GM12865 (cell line): ENCODE measurements at regions not wholly inside any gene's neighbourhood (a gene's known extent, or its start where the extent isn't known, plus 50 kb on each side); places are given as distances from the start of the nearest gene placed in this dataset.

ENCODE experiments used
- DNase-seq: peaks from one replicate; pipeline ENCODE4 v3.0.0; 2010; ENCODE audit warnings: low read depth
- H3K4me3 ChIP-seq: 2 replicates; pipeline ENCODE4 v1.5.1; 2011; ENCODE audit warnings: mild to moderate bottlenecking, low read depth, low read length, control low read depth
- TF ChIP-seq, protein P1 (sequence below): IDR thresholded peaks from 2 replicates; pipeline ENCODE4 v1.5.1; 2011; ENCODE audit warnings: low read length, control low read depth, low read depth, inconsistent platforms; ENCODE audit not compliant: insufficient read depth; ENCODE audit errors: missing control alignments

- H3K4me3 ChIP-seq, result no peak overlapping the region
- no peak for DNase-seq
- TF ChIP-seq, protein P1, sequence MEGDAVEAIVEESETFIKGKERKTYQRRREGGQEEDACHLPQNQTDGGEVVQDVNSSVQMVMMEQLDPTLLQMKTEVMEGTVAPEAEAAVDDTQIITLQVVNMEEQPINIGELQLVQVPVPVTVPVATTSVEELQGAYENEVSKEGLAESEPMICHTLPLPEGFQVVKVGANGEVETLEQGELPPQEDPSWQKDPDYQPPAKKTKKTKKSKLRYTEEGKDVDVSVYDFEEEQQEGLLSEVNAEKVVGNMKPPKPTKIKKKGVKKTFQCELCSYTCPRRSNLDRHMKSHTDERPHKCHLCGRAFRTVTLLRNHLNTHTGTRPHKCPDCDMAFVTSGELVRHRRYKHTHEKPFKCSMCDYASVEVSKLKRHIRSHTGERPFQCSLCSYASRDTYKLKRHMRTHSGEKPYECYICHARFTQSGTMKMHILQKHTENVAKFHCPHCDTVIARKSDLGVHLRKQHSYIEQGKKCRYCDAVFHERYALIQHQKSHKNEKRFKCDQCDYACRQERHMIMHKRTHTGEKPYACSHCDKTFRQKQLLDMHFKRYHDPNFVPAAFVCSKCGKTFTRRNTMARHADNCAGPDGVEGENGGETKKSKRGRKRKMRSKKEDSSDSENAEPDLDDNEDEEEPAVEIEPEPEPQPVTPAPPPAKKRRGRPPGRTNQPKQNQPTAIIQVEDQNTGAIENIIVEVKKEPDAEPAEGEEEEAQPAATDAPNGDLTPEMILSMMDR, result no peak
Observed at GRCh38 chr7:41183741-41184140, 519.1 kb downstream of the INHBA start.

DNA sequence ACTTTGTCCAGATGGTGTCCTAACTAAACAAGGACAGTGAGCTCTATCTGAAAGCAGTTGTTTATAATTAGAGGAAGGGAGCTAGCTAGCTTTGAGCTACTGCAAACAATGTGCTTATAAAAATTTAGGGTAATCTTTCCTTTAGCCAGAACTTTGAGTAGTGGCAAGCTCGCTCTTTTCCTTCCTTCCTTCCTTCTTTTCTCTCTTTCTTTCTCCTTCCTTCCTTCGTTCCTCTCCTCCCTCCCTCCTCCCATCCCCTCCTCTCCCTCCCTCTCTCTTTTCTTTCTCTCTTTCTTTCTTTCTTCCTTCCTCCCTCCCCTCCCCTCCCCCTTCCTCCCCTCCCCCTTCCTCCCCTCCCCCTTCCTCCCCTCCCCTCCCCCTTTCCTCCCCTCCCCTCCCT is 520.1 kb downstream of the INHBA start:
- DNase-seq, result no peak
- TF ChIP-seq, protein P1, result no peak
- H3K4me3 ChIP-seq, result no peak overlapping the region

DNA sequence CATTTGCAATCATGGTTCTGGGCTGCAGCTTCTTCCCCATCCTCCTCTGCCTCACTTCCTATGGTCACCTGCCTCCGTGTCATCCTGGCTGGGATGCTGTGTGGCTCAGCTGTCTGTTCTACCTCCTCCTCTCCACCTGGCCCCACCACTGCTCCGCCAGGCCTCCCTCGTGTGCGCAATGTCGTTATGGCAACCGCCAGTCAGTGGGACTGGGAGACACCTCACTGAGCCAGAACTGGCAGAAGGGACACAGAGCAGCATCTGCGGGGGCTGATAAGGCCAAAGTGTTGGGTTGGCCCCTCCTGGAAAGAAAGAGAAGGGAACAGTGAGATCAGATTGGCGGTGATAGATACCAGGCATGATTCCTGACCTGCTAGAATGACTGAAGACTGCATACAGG is 527.5 kb downstream of the INHBA start:
- TF ChIP-seq, protein P1, result no peak
- DNase-seq, result no peak
- H3K4me3 ChIP-seq, result no peak overlapping the region

DNA sequence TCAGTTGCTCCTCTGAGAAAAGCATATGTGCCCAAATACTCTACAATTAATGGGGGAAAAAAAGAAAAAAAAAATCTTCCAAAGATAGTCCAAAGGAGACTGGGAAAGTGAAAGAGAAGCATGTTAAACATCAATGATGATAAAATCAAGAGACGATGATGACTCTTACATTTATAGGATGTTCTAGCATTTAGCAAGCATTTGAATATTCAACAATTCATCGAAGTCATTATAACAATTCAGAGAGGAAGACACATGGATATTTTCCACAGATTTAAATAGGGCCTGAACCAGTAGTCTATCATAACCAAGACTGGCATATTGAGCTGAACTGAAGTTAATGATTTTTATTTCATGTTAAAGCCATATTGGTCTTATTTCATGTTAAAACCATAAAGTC is 528.4 kb downstream of the INHBA start:
- DNase-seq, result no peak
- no peak overlapping the region for H3K4me3 ChIP-seq
- TF ChIP-seq, protein P1, result no peak

GRCh38 chr7:41170466-41170865 is 532.4 kb downstream of the INHBA start:
- no peak for DNase-seq
- TF ChIP-seq, protein P1, result no peak
- no peak overlapping the region for H3K4me3 ChIP-seq

- no peak overlapping the region for H3K4me3 ChIP-seq
- DNase-seq, result no peak
- TF ChIP-seq, protein P1, result no peak
Observed at GRCh38 chr7:41169317-41169716, 533.6 kb downstream of the INHBA start.

GRCh38 chr7:41167836-41168235 is 535.1 kb downstream of the INHBA start:
- no peak for DNase-seq
- TF ChIP-seq, protein P1, result no peak

More at GRCh38 chr7:41167836-41168235, 535.1 kb downstream of the INHBA start:
- H3K4me3 ChIP-seq, result no peak overlapping the region
